ENCODE measurements at regions not wholly inside any gene's neighbourhood (a gene's known extent, or its start where the extent isn't known, plus 50 kb on each side); places are given as distances from the start of the nearest gene placed in this dataset.

DNA sequence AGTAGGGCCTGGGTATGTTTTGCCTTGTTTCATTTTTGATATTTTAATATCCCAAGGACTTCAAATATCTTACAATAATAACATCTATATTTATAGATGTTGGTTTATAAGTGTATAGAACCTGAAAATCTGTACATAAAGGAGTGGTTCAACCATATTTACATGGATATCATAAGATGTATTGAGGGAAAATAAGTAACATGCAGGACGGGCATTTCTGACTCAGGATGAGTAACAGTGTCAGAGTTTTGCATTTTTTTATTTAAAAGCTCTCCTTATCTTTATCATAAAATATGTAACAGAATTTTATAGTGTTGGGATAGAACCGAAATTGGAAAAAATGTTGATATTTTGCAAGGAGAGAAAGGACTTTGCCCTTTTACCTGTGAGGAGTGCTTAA, 1438.7 kb downstream of the REEP3 start:
- TF ChIP-seq, protein P1, sequence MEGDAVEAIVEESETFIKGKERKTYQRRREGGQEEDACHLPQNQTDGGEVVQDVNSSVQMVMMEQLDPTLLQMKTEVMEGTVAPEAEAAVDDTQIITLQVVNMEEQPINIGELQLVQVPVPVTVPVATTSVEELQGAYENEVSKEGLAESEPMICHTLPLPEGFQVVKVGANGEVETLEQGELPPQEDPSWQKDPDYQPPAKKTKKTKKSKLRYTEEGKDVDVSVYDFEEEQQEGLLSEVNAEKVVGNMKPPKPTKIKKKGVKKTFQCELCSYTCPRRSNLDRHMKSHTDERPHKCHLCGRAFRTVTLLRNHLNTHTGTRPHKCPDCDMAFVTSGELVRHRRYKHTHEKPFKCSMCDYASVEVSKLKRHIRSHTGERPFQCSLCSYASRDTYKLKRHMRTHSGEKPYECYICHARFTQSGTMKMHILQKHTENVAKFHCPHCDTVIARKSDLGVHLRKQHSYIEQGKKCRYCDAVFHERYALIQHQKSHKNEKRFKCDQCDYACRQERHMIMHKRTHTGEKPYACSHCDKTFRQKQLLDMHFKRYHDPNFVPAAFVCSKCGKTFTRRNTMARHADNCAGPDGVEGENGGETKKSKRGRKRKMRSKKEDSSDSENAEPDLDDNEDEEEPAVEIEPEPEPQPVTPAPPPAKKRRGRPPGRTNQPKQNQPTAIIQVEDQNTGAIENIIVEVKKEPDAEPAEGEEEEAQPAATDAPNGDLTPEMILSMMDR (IDR thresholded peaks at IDR 0.05; ENCODE audit: low read depth, low read length, missing control alignments) = no peak
- H3K4me3 ChIP-seq (ENCODE audit: low read depth, low read length) = no peak overlapping the region
- DNase-seq (ENCODE audit: low read depth) = no peak

DNA sequence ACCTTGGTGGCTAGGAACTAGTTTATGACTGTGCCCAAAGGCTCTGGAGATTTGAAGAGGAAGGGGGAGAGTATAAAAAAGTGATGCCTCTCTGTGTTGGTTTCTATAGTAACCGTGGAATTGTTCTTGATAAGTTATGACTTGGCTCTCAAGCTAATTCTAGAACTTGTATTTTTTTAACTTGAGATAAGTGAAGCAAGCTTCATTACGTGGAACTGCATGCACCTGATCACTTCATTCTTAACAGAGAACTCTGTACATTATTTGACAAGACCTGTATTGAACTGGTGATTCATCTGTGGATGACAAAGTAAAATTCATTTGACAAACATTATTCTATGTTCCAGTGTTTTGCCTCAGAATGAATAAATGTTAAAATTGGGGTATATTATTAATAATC, 1452.2 kb downstream of the REEP3 start:
- no peak for DNase-seq (ENCODE audit: low read depth)
- no peak overlapping the region for H3K4me3 ChIP-seq (ENCODE audit: low read depth, low read length)
- TF ChIP-seq, protein P1 (IDR thresholded peaks at IDR 0.05; ENCODE audit: low read depth, low read length, missing control alignments) = no peak

- no peak for DNase-seq (ENCODE audit: low read depth)
- TF ChIP-seq, protein P1 (IDR thresholded peaks at IDR 0.05; ENCODE audit: low read depth, low read length, missing control alignments) = no peak
- no peak overlapping the region for H3K4me3 ChIP-seq (ENCODE audit: low read depth, low read length)
Observed at GRCh38 chr10:64976150-64976549, 1454.9 kb downstream of the REEP3 start.

DNA sequence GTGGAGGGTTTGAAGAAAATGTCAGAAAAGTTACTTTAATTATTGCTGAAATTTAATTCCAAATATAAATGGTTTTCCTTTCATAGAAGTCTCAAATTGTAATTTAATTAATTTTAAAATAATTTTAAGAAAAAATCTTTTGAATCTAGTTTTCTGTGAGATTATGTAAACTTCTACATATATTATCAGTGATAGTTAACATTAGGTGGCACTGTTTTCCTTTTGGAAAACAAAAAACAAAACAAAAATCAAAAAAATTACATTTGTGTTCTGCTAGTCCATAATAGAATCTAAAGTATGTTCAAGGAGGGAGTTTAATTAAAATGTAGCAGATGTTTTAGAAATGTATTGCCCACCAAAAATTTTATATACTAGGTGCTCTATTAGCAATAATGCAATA, 1456.7 kb downstream of the REEP3 start:
- TF ChIP-seq, protein P1 (IDR thresholded peaks at IDR 0.05; ENCODE audit: low read depth, low read length, missing control alignments) = no peak
- no peak overlapping the region for H3K4me3 ChIP-seq (ENCODE audit: low read depth, low read length)
- DNase-seq (ENCODE audit: low read depth) = no peak

GRCh38 chr10:64996886-64997285, 1475.7 kb downstream of the REEP3 start:
- DNase-seq (ENCODE audit: low read depth) = no peak
- TF ChIP-seq, protein P1 (IDR thresholded peaks at IDR 0.05; ENCODE audit: low read depth, low read length, missing control alignments) = no peak
- no peak overlapping the region for H3K4me3 ChIP-seq (ENCODE audit: low read depth, low read length)

- H3K4me3 ChIP-seq (ENCODE audit: low read depth, low read length) = no peak overlapping the region
- no peak for DNase-seq (ENCODE audit: low read depth)
- TF ChIP-seq, protein P1 (IDR thresholded peaks at IDR 0.05; ENCODE audit: low read depth, low read length, missing control alignments) = no peak
Observed at GRCh38 chr10:65010845-65011244, 1489.6 kb downstream of the REEP3 start.

DNA sequence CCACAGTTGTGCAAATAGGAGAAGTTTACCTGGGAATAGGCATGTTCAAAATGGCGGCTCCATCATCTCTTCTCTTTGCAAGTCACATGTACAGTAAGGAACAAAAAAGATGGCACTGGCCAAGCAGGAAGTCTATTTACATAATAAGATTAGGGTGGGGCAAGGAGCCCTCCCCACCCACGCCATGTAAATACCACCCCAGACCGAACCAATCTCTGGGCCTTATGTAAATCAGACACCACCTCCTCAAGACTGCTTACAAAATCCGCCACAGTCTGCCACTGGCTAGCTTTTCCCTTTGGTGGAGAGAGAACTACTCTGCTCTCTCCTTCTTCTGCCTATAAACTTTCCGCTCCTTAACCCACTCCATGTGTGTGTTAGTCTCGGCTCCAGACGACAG, 1496.3 kb downstream of the REEP3 start:
- H3K4me3 ChIP-seq (ENCODE audit: low read depth, low read length) = no peak overlapping the region
- no peak for DNase-seq (ENCODE audit: low read depth)
- TF ChIP-seq, protein P1 (IDR thresholded peaks at IDR 0.05; ENCODE audit: low read depth, low read length, missing control alignments) = no peak

Data from GM12864 (cell line).